ENCODE measurements at regions not wholly inside any gene's neighbourhood (a gene's known extent, or its start where the extent isn't known, plus 50 kb on each side); places are given as distances from the start of the nearest gene placed in this dataset.

DNA sequence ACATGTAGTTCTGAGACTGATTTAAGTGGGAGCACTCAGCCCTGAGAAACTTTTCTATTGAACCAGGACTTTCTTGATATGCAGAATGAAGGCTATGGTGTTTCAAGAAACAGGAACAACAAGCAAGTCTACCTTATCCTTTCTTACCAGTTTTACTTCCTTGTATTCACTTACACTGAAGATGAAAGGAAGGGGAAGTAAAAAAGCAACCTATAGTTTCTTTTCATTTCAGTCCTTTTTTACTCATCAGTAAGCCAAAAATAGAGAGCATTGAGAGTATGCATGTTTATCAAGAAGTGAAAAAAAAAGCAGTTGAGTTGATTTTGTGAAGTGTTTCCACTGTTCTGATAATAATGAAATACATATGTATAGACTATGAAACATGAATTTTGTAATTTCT lies 1010.3 kb downstream of the AMY1C start:
- Mint-ChIP-seq H3K4me1 (no peaks in the 10 kb centered on the region), H3K9me3 (peaks cover 0 to 3% of the 10 kb centered on the region in 2 experiments; a peak in 2 of 5 replicates), H3K27me3 (ENCODE audit: low read depth) (no peaks in the 10 kb centered on the region; the same call in 1 of the 2 replicates), H3K36me3 (ENCODE audit: insufficient read depth in 1 of 3, low read depth in 3 of 3) (no peaks in the 10 kb centered on the region), H3K27ac (no peak overlapping the region), H3K4me3 (no peak overlapping the region)
- Histone ChIP-seq H4K8ac (replicated peaks; ENCODE audit: insufficient read length, low read depth, low read length) (no peak overlapping the region), H3K9ac (ENCODE audit: extremely low read depth, insufficient read length, low read length) (no peak overlapping the region), H4K91ac (ENCODE audit: insufficient read length, low read depth, low read length) (no peak overlapping the region), H3K14ac (ENCODE audit: insufficient read depth, low read length) (no peak overlapping the region), H3K9me3 (ENCODE audit: control insufficient read depth, low read depth, low read length) (no peaks in the 10 kb centered on the region), H4K5ac (ENCODE audit: insufficient read length, low read depth, low read length) (no peak overlapping the region), H2BK20ac (ENCODE audit: low read depth, low read length, poor library complexity, severe bottlenecking) (no peak overlapping the region), H3K23me2 (ENCODE audit: insufficient read length, low read depth, low read length, poor library complexity, severe bottlenecking) (no peaks in the 10 kb centered on the region), H2BK12ac (ENCODE audit: insufficient read length, low read depth, low read length) (no peak overlapping the region), H3K18ac (ENCODE audit: insufficient read length, low read depth, low read length) (no peak overlapping the region), H3T11ph (ENCODE audit: low read length) (no peak overlapping the region), H3K4ac (ENCODE audit: low read depth, low read length) (no peak overlapping the region), H2BK15ac (ENCODE audit: low read depth, low read length) (no peak overlapping the region), H2BK120ac (ENCODE audit: low read depth, low read length, poor library complexity, severe bottlenecking) (no peak overlapping the region), H3K79me2 (ENCODE audit: insufficient read depth, low read length) (no peaks in the 10 kb centered on the region), H2BK5ac (ENCODE audit: insufficient read length, low read length) (no peak overlapping the region), H3K79me1 (ENCODE audit: insufficient read depth, low read depth, low read length, poor library complexity, severe bottlenecking) (no peaks in the 10 kb centered on the region), H2AK5ac (ENCODE audit: insufficient read length, low read length) (no peak overlapping the region), H4K20me1 (ENCODE audit: control insufficient read depth, insufficient read depth, insufficient read length) (no peaks in the 10 kb centered on the region), H3K27ac (ENCODE audit: insufficient read length, low read depth, low read length) (no peak overlapping the region), H3K56ac (ENCODE audit: insufficient read length, low read depth, low read length) (no peak overlapping the region), H2AFZ (ENCODE audit: low read length) (no peak overlapping the region), H3K4me2 (ENCODE audit: insufficient read depth, insufficient read length, low read length) (no peak overlapping the region), H3K23ac (ENCODE audit: insufficient read length, low read depth, low read length) (no peak overlapping the region), H3K4me1 (ENCODE audit: insufficient read depth, low read length) (no peaks in the 10 kb centered on the region), H3K27me3 (ENCODE audit: insufficient read depth, low read length) (no peaks in the 10 kb centered on the region)
- TF ChIP-seq, protein P1, sequence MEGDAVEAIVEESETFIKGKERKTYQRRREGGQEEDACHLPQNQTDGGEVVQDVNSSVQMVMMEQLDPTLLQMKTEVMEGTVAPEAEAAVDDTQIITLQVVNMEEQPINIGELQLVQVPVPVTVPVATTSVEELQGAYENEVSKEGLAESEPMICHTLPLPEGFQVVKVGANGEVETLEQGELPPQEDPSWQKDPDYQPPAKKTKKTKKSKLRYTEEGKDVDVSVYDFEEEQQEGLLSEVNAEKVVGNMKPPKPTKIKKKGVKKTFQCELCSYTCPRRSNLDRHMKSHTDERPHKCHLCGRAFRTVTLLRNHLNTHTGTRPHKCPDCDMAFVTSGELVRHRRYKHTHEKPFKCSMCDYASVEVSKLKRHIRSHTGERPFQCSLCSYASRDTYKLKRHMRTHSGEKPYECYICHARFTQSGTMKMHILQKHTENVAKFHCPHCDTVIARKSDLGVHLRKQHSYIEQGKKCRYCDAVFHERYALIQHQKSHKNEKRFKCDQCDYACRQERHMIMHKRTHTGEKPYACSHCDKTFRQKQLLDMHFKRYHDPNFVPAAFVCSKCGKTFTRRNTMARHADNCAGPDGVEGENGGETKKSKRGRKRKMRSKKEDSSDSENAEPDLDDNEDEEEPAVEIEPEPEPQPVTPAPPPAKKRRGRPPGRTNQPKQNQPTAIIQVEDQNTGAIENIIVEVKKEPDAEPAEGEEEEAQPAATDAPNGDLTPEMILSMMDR (conservative IDR thresholded peaks at IDR 0.05) = no peak
- DNase-seq = no peak

Measured in H9 (cell line).